T-cell (primary cell): ENCODE measurements at regions not wholly inside any gene's neighbourhood (a gene's known extent, or its start where the extent isn't known, plus 50 kb on each side); places are given as distances from the start of the nearest gene placed in this dataset.

Experiments
- ATAC-seq, 4 experiments: fragments of 200-7000 bp in 3 of 4; fragments of 150-1000 bp in 1 of 4; cut with Tn5 transposase; replicated peaks in 1 of 4; 1 replicate in 3 of 4; 2 replicates in 1 of 4; pipeline ENCODE4 v1.10.0; 2021; ENCODE audit warnings: moderate library complexity in 3 of 4, mild to moderate bottlenecking in 2 of 4, moderate number of reproducible peaks in 1 of 4
- CTCF ChIA-PET, 2 donors: fragments of 300-600 bp; sonication (Branson Sonifier 250); formaldehyde crosslinking; loops; one replicate each; lab custom pipeline; 2022; ENCODE audit warnings: antibody characterized with exemption in 2 of 2; lab: Charles Lee
- POLR2A ChIA-PET, 2 donors: fragments of 300-600 bp; sonication (Branson Sonifier 250); formaldehyde crosslinking; loops; one replicate each; lab custom pipeline; 2022; ENCODE audit warnings: antibody characterized with exemption in 2 of 2; lab: Charles Lee
- DNase-seq, 35 experiments: peaks; one replicate each; pipeline versions ENCODE4 v3.0.0 to v3.0.0-alpha.2; 2013 to 2023
- H3K27ac ChIP-seq: one replicate; pipeline ENCODE4 v1.5.1; 2013; ENCODE audit warnings: low read length
- H3K27me3 ChIP-seq, 2 experiments: replicated peaks in 1 of 2; 1 replicate in 1 of 2; 2 replicates in 1 of 2; pipeline versions ENCODE4 v1.6.1 to v1.7.0; 2013; ENCODE audit warnings: low read length in 1 of 2, mixed read lengths in 1 of 2; ENCODE audit not compliant: control insufficient read depth in 2 of 2, insufficient read depth in 2 of 2; ENCODE audit errors: extremely low read depth in 1 of 2
- H3K36me3 ChIP-seq, 2 donors: 1 replicate in 1 of 2; 2 replicates in 1 of 2; pipeline versions ENCODE4 v1.6.1 to v1.7.0; 2013; ENCODE audit warnings: low read length in 1 of 2; ENCODE audit not compliant: control insufficient read depth in 2 of 2, insufficient read depth in 1 of 2; ENCODE audit errors: extremely low read depth in 1 of 2
- H3K4me1 ChIP-seq, 2 experiments: 1 replicate in 1 of 2; 2 replicates in 1 of 2; pipeline versions ENCODE4 v1.6.1 to v1.7.0; 2013; ENCODE audit warnings: low read length in 2 of 2, mixed read lengths in 1 of 2; ENCODE audit not compliant: insufficient read depth in 2 of 2, control insufficient read depth in 1 of 2; ENCODE audit errors: extremely low read depth in 1 of 2
- H3K4me3 ChIP-seq, 2 donors: 1 replicate in 1 of 2; 2 replicates in 1 of 2; pipeline versions ENCODE4 v1.5.1 to v1.7.0; 2013; ENCODE audit warnings: mild to moderate bottlenecking in 2 of 2, low read length in 1 of 2, moderate library complexity in 1 of 2; ENCODE audit not compliant: control insufficient read depth in 1 of 2; ENCODE audit errors: extremely low read depth in 1 of 2
- H3K9me3 ChIP-seq: 2 replicates; pipeline ENCODE4 v1.7.0; 2013
- H3K27ac Mint-ChIP-seq, 2 donors: one replicate each; pipeline ENCODE4 v1.8.0; 2020 to 2021; ENCODE audit warnings: mild to moderate bottlenecking in 2 of 2, mixed read lengths in 2 of 2
- H3K27me3 Mint-ChIP-seq, 2 donors: one replicate each; pipeline ENCODE4 v1.8.0; 2021 to 2022; ENCODE audit warnings: mixed read lengths in 2 of 2
- H3K36me3 Mint-ChIP-seq: one replicate; pipeline ENCODE4 v1.8.0; 2021; ENCODE audit warnings: mixed read lengths
- H3K4me1 Mint-ChIP-seq, 3 donors: one replicate each; pipeline ENCODE4 v1.8.0; 2020 to 2022; ENCODE audit warnings: mixed read lengths in 3 of 3, mild to moderate bottlenecking in 1 of 3
- H3K4me3 Mint-ChIP-seq, 3 donors: one replicate each; pipeline ENCODE4 v1.8.0; 2020 to 2022; ENCODE audit warnings: mild to moderate bottlenecking in 3 of 3, mixed read lengths in 3 of 3, moderate library complexity in 3 of 3
- H3K9me3 Mint-ChIP-seq, 3 donors: one replicate each; pipeline ENCODE4 v1.8.0; 2020 to 2022; ENCODE audit warnings: mixed read lengths in 3 of 3
- WGBS: methylation state at CpG from one replicate; pipeline ENCODE4 v1.1.5; 2013; ENCODE audit warnings: missing lambda C conversion rate; ENCODE audit not compliant: insufficient coverage; 5-methylcytosine and 5-hydroxymethylcytosine counted together

GRCh38 chr6:98590997-98591396 is 243.4 kb upstream of the POU3F2 start:
- DNase-seq (no peak), ATAC-seq (no peak)
- Mint-ChIP-seq H3K27me3 (peaks cover 0 to 4% of the 10 kb centered on the region in 2 donors), H3K9me3 (no peaks in the 10 kb centered on the region), H3K4me3 (no peak overlapping the region), H3K36me3 (no peaks in the 10 kb centered on the region), H3K27ac (no peak overlapping the region), H3K4me1 (no peaks in the 10 kb centered on the region)
- Histone ChIP-seq H3K9me3 (no peaks in the 10 kb centered on the region), H3K27me3 (no peaks in the 10 kb centered on the region), H3K36me3 (no peaks in the 10 kb centered on the region), H3K4me3 (no peak overlapping the region), H3K4me1 (no peaks in the 10 kb centered on the region), H3K27ac (no peak overlapping the region)
- WGBS = 9% methylated on average over 1 of the region's 2 CpGs
- POLR2A ChIA-PET = no interaction called here
- CTCF ChIA-PET = no interaction called here

- Mint-ChIP-seq H3K4me1 (no peaks in the 10 kb centered on the region), H3K27me3 (peaks cover 0 to under 1% of the 10 kb centered on the region in 2 donors), H3K36me3 (no peaks in the 10 kb centered on the region), H3K9me3 (no peaks in the 10 kb centered on the region), H3K27ac (no peak overlapping the region), H3K4me3 (no peak overlapping the region)
- no CpG with 5 or more reads among the region's 2 CpGs for WGBS
- Histone ChIP-seq H3K9me3 (no peaks in the 10 kb centered on the region), H3K27ac (no peak overlapping the region), H3K27me3 (no peaks in the 10 kb centered on the region), H3K4me3 (no peak overlapping the region), H3K36me3 (no peaks in the 10 kb centered on the region), H3K4me1 (no peaks in the 10 kb centered on the region)
- no peak for DNase-seq
- CTCF ChIA-PET = no interaction called here
- POLR2A ChIA-PET = no interaction called here
- no peak for ATAC-seq
Observed at GRCh38 chr6:98593676-98594075, 240.7 kb upstream of the POU3F2 start.

GRCh38 chr6:98601716-98602115 is 232.7 kb upstream of the POU3F2 start:
- WGBS = 65% methylated on average over 4 of the region's 5 CpGs
- H3K36me3 Mint-ChIP-seq = no peaks in the 10 kb centered on the region
- DNase-seq (no peak), ATAC-seq (no peak)
- H3K27ac ChIP-seq = no peak overlapping the region
- no peaks in the 10 kb centered on the region for H3K4me1 Mint-ChIP-seq
- no peaks in the 10 kb centered on the region for H3K27me3 ChIP-seq
- H3K27me3 Mint-ChIP-seq = peaks cover 0 to 4% of the 10 kb centered on the region in 2 donors
- peaks cover 0 to 7% (median 0%) of the 10 kb centered on the region in 3 donors for H3K9me3 Mint-ChIP-seq
- H3K36me3 ChIP-seq = no peaks in the 10 kb centered on the region
- POLR2A ChIA-PET = interaction anchor here in 1 of 2 donors (0.6 kb wide), 1 partner anchor 266 kb away, joined by 3 read pairs; no protein-coding TSS in a partner anchor
- no peaks in the 10 kb centered on the region for H3K4me1 ChIP-seq
- H3K4me3 ChIP-seq = no peak overlapping the region
- CTCF ChIA-PET = no interaction called here
- H3K4me3 Mint-ChIP-seq = no peak overlapping the region
- no peaks in the 10 kb centered on the region for H3K9me3 ChIP-seq
- H3K27ac Mint-ChIP-seq = no peak overlapping the region

- H3K4me3 Mint-ChIP-seq = no peak overlapping the region
- Histone ChIP-seq H3K9me3 (no peaks in the 10 kb centered on the region), H3K27ac (no peak overlapping the region), H3K4me1 (no peaks in the 10 kb centered on the region), H3K36me3 (no peaks in the 10 kb centered on the region), H3K27me3 (no peaks in the 10 kb centered on the region), H3K4me3 (no peak overlapping the region)
- H3K36me3 Mint-ChIP-seq = no peaks in the 10 kb centered on the region
- WGBS = no CpG with 5 or more reads among the region's 1 CpG
- H3K9me3 Mint-ChIP-seq = peaks cover 0 to 7% (median under 1%) of the 10 kb centered on the region in 3 donors
- no peaks in the 10 kb centered on the region for H3K4me1 Mint-ChIP-seq
- DNase-seq (no peak), ATAC-seq (no peak)
- no peak overlapping the region for H3K27ac Mint-ChIP-seq
- ChIA-PET CTCF (no interaction called here), POLR2A (no interaction called here)
- peaks cover 0 to 4% of the 10 kb centered on the region in 2 donors for H3K27me3 Mint-ChIP-seq
Observed at GRCh38 chr6:98605705-98606104, 228.7 kb upstream of the POU3F2 start.

GRCh38 chr6:98627129-98627775 is 207.1 kb upstream of the POU3F2 start:
- ChIA-PET CTCF (no interaction called here), POLR2A (no interaction called here)
- Histone ChIP-seq H3K4me1 (no peaks in the 10 kb centered on the region), H3K4me3 (no peak overlapping the region), H3K9me3 (no peaks in the 10 kb centered on the region), H3K27ac (no peak overlapping the region), H3K36me3 (no peaks in the 10 kb centered on the region), H3K27me3 (no peaks in the 10 kb centered on the region)
- Mint-ChIP-seq H3K27me3 (no peaks in the 10 kb centered on the region), H3K4me1 (no peaks in the 10 kb centered on the region), H3K4me3 (no peak overlapping the region), H3K36me3 (no peaks in the 10 kb centered on the region), H3K9me3 (peaks cover 0 to 4% (median 4%) of the 10 kb centered on the region in 3 donors), H3K27ac (no peak overlapping the region)
- no peak for DNase-seq
- no peak for ATAC-seq
- WGBS = 87% methylated on average over 2 of the region's 4 CpGs

- Mint-ChIP-seq H3K36me3 (no peaks in the 10 kb centered on the region), H3K4me3 (no peak overlapping the region), H3K27ac (no peak overlapping the region), H3K27me3 (no peaks in the 10 kb centered on the region), H3K4me1 (no peaks in the 10 kb centered on the region), H3K9me3 (no peaks in the 10 kb centered on the region)
- DNase-seq = no peak
- Histone ChIP-seq H3K27me3 (no peaks in the 10 kb centered on the region), H3K36me3 (no peaks in the 10 kb centered on the region), H3K27ac (no peak overlapping the region), H3K4me1 (no peaks in the 10 kb centered on the region), H3K9me3 (no peaks in the 10 kb centered on the region), H3K4me3 (no peak overlapping the region)
- CTCF ChIA-PET = no interaction called here
- no peak for ATAC-seq
- POLR2A ChIA-PET = no interaction called here
Observed at GRCh38 chr6:98633886-98634285, 200.5 kb upstream of the POU3F2 start.

GRCh38 chr6:98634569-98634968 is 199.8 kb upstream of the POU3F2 start:
- no peaks in the 10 kb centered on the region for H3K4me1 Mint-ChIP-seq
- Histone ChIP-seq H3K4me3 (no peak overlapping the region), H3K27me3 (no peaks in the 10 kb centered on the region), H3K9me3 (no peaks in the 10 kb centered on the region), H3K27ac (no peak overlapping the region), H3K36me3 (no peaks in the 10 kb centered on the region), H3K4me1 (no peaks in the 10 kb centered on the region)
- no peak overlapping the region for H3K4me3 Mint-ChIP-seq
- no peak for DNase-seq
- no peak overlapping the region for H3K27ac Mint-ChIP-seq
- CTCF ChIA-PET = no interaction called here
- no peaks in the 10 kb centered on the region for H3K36me3 Mint-ChIP-seq
- no peak for ATAC-seq
- no peaks in the 10 kb centered on the region for H3K9me3 Mint-ChIP-seq
- H3K27me3 Mint-ChIP-seq = no peaks in the 10 kb centered on the region
- no CpG with 5 or more reads among the region's 3 CpGs for WGBS
- POLR2A ChIA-PET = no interaction called here
